MM.1S (cell line): ENCODE measurements at regions not wholly inside any gene's neighbourhood (a gene's known extent, or its start where the extent isn't known, plus 50 kb on each side); places are given as distances from the start of the nearest gene placed in this dataset.

Experiments used
- DNase-seq: peaks from one replicate; pipeline ENCODE4 v3.0.0-alpha.2; 2015
- H2AFZ ChIP-seq: fragments of 300-600 bp; sonication (generic); 2 replicates; pipeline ENCODE4 v1.6.0; 2016; ENCODE audit warnings: antibody characterized with exemption, low read length
- H3F3A ChIP-seq: fragments of 300-600 bp; sonication (generic); 2 replicates; pipeline ENCODE4 v1.6.1; 2016; ENCODE audit warnings: mild to moderate bottlenecking, antibody characterized with exemption, low read length, moderate library complexity, mixed read lengths; ENCODE audit not compliant: insufficient read depth
- H3K27ac ChIP-seq: fragments of 300-600 bp; sonication (generic); 2 replicates; pipeline ENCODE4 v1.5.1; 2016; ENCODE audit warnings: mild to moderate bottlenecking, low read length
- H3K27me3 ChIP-seq: fragments of 300-600 bp; sonication (generic); replicated peaks from 2 replicates; pipeline ENCODE4 v1.6.0; 2016; ENCODE audit warnings: low read length; ENCODE audit not compliant: insufficient read depth
- H3K36me3 ChIP-seq: fragments of 300-600 bp; sonication (generic); replicated peaks from 2 replicates; pipeline ENCODE4 v1.6.1; 2016; ENCODE audit warnings: mild to moderate bottlenecking, low read length, mixed read lengths; ENCODE audit not compliant: insufficient read depth
- H3K4me1 ChIP-seq: fragments of 300-600 bp; sonication (generic); 2 replicates; pipeline ENCODE4 v1.6.1; 2016; ENCODE audit warnings: low read length, mixed read lengths
- H3K4me2 ChIP-seq: fragments of 300-600 bp; sonication (generic); 2 replicates; pipeline ENCODE4 v1.6.0; 2016; ENCODE audit warnings: low read depth, low read length
- H3K4me3 ChIP-seq: fragments of 300-600 bp; sonication (generic); 2 replicates; pipeline ENCODE4 v1.5.1; 2016; ENCODE audit warnings: low read length, mixed read lengths
- H3K79me2 ChIP-seq: fragments of 300-600 bp; sonication (generic); 2 replicates; pipeline ENCODE4 v1.6.1; 2016; ENCODE audit warnings: mixed run types, low read length, mixed read lengths
- H3K9ac ChIP-seq: fragments of 300-600 bp; sonication (generic); 2 replicates; pipeline ENCODE4 v1.6.1; 2016; ENCODE audit warnings: low read length, mixed read lengths
- H3K9me2 ChIP-seq: fragments of 300-600 bp; sonication (generic); replicated peaks from 2 replicates; pipeline ENCODE4 v1.6.1; 2016; ENCODE audit warnings: mild to moderate bottlenecking, low read length, mixed read lengths; ENCODE audit not compliant: insufficient read depth
- H3K9me3 ChIP-seq: fragments of 300-600 bp; sonication (generic); replicated peaks from 2 replicates; pipeline ENCODE4 v1.6.1; 2016; ENCODE audit warnings: mild to moderate bottlenecking, low read length, mixed read lengths; ENCODE audit not compliant: insufficient read depth
- H4K20me1 ChIP-seq: fragments of 300-600 bp; sonication (generic); 2 replicates; pipeline ENCODE4 v1.6.1; 2016; ENCODE audit warnings: mild to moderate bottlenecking, low read length, moderate library complexity, mixed read lengths; ENCODE audit not compliant: insufficient read depth
- EZH2 ChIP-seq: fragments of 300-600 bp; sonication (generic); optimal IDR thresholded peaks from 2 replicates; pipeline ENCODE3; 2017; ENCODE audit warnings: low read depth, mild to moderate bottlenecking, antibody characterized with exemption, low read length, mixed read lengths
- EZH2phosphoT487 ChIP-seq: fragments of 300-600 bp; sonication (generic); IDR thresholded peaks from 2 replicates; pipeline ENCODE4 v1.6.1; 2018; ENCODE audit warnings: antibody characterized with exemption, low read length
- TF ChIP-seq, protein P1 (sequence below): fragments of 300-600 bp; sonication (generic); IDR thresholded peaks from 2 replicates; pipeline ENCODE4 v1.5.1; 2016; ENCODE audit warnings: antibody characterized with exemption, low read length, mixed read lengths

DNA sequence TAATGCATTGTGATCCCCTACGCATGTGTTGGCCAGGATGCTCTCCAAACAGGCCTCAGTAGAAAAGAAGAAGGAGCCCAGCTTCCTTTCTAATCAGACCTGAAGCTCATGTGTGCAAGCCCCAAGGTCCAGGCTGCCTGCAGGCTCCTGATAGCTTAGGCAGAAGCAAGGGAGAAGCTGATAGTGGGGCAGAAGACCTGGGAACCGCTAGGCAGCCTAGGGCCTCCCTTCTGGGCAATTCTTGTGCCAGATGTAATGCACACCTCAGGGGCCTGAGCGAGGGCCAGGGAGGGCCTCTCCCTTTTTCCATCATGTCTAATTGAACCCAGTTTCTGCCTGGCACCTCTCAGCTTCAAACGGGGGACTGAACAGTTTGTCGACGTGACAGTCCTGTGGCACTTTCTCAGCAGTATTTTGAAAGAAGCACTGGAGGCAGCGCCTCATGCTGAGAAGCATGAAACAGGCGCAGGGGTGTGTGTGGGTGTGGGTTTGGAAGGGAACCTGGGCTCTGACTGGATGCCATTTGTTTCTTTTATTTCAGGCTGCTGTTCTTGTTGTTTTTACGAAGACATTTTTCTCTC lies 212.8 kb downstream of the PIK3R1 start:
- TF ChIP-seq EZH2phosphoT487 (no peak), EZH2 (no peak)
- TF ChIP-seq, protein P1, sequence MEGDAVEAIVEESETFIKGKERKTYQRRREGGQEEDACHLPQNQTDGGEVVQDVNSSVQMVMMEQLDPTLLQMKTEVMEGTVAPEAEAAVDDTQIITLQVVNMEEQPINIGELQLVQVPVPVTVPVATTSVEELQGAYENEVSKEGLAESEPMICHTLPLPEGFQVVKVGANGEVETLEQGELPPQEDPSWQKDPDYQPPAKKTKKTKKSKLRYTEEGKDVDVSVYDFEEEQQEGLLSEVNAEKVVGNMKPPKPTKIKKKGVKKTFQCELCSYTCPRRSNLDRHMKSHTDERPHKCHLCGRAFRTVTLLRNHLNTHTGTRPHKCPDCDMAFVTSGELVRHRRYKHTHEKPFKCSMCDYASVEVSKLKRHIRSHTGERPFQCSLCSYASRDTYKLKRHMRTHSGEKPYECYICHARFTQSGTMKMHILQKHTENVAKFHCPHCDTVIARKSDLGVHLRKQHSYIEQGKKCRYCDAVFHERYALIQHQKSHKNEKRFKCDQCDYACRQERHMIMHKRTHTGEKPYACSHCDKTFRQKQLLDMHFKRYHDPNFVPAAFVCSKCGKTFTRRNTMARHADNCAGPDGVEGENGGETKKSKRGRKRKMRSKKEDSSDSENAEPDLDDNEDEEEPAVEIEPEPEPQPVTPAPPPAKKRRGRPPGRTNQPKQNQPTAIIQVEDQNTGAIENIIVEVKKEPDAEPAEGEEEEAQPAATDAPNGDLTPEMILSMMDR, result no peak
- H3K36me3 ChIP-seq, result no peaks in the 10 kb centered on the region
- H3F3A ChIP-seq, result 0 out of 2 replicates have a peak, but pooled peaks cover under 1% of the 10 kb centered on the region
- no peak overlapping the region for H3K4me3 ChIP-seq
- H3K79me2 ChIP-seq, result no peaks in the 10 kb centered on the region
- no peaks in the 10 kb centered on the region for H3K9me3 ChIP-seq
- no peaks in the 10 kb centered on the region for H4K20me1 ChIP-seq
- DNase-seq, result no peak
- peaks cover 3% of the 10 kb centered on the region; the same call in 1 of the 2 replicates for H3K27me3 ChIP-seq
- 0 out of 2 replicates have a peak, but pooled peaks cover 4% of the 10 kb centered on the region for H3K4me1 ChIP-seq
- H2AFZ ChIP-seq, result no peak overlapping the region
- H3K27ac ChIP-seq, result no peak overlapping the region
- no peaks in the 10 kb centered on the region for H3K9me2 ChIP-seq
- no peak overlapping the region for H3K4me2 ChIP-seq
- H3K9ac ChIP-seq, result no peak overlapping the region

DNA sequence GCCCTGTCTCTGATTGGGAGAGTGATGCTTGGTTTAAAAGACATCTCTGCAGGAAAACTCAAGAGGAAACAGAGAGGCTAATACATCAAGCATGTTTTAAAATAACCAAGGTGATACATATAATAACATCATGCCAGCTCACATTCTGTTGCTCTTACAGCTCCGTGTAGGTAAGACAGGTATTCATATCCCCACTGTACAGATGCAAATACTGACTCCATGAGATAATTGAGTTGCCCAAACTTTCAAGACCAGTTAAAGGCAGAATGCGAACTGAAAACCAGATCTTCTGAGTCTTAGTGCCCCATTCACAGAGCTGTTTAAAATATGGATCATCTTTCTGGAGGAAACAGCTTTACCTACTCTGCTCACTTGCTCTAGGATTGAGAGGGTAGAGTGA lies 214.0 kb downstream of the PIK3R1 start:
- no peak for DNase-seq
- Histone ChIP-seq H3K4me1 (peaks cover 13% of the 10 kb centered on the region), H3K79me2 (no peaks in the 10 kb centered on the region), H3K9me2 (no peaks in the 10 kb centered on the region), H3K4me2 (no peak overlapping the region), H3K4me3 (no peak overlapping the region), H4K20me1 (no peaks in the 10 kb centered on the region), H3K9me3 (no peaks in the 10 kb centered on the region), H3K27ac (no peak overlapping the region), H2AFZ (no peak overlapping the region), H3K9ac (no peak overlapping the region), H3F3A (peaks cover 11% of the 10 kb centered on the region), H3K27me3 (peaks cover 3% of the 10 kb centered on the region; the same call in 1 of the 2 replicates), H3K36me3 (no peaks in the 10 kb centered on the region)
- TF ChIP-seq, protein P1, result no peak
- no peak for TF ChIP-seq EZH2phosphoT487
- TF ChIP-seq EZH2, result no peak

DNA sequence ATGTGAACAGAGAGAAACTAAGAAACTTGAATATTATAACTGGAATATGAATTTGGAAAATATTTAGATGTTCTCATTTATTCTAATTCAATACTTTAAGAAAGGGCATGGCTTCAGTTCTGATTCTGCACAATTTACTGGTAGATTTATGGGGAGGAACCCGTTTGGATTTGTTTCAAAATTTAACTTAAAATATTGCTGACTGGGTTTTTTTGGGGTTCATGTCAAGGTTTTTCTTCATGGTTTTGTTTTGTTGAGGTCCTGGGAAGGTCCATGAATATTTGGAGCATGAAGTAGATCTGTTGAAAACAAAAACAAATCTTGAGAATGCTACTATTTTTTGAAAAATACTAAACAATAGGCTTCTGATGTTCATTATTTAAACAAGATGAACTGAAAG lies 214.7 kb downstream of the PIK3R1 start:
- no peak overlapping the region for H3K4me3 ChIP-seq
- no peak for DNase-seq
- no peak overlapping the region for H3K4me2 ChIP-seq
- H4K20me1 ChIP-seq, result no peaks in the 10 kb centered on the region
- no peaks in the 10 kb centered on the region for H3K9me3 ChIP-seq
- H3K4me1 ChIP-seq, result peaks cover 19% of the 10 kb centered on the region
- no peak overlapping the region for H3K9ac ChIP-seq
- no peaks in the 10 kb centered on the region for H3K36me3 ChIP-seq
- H3K9me2 ChIP-seq, result no peaks in the 10 kb centered on the region
- no peak overlapping the region for H2AFZ ChIP-seq
- peaks cover 16% of the 10 kb centered on the region for H3F3A ChIP-seq
- no peak overlapping the region for H3K27ac ChIP-seq
- TF ChIP-seq EZH2 (no peak), EZH2phosphoT487 (no peak)
- TF ChIP-seq, protein P1, result no peak
- H3K79me2 ChIP-seq, result no peaks in the 10 kb centered on the region
- peaks cover 3% of the 10 kb centered on the region; the same call in 1 of the 2 replicates for H3K27me3 ChIP-seq
